Anterior cingulate cortex (tissue), 58 donors: ENCODE measurements at regions not wholly inside any gene's neighbourhood (a gene's known extent, or its start where the extent isn't known, plus 50 kb on each side); places are given as distances from the start of the nearest gene placed in this dataset.
"Not testable (repeated sequence)": the region's sequence is repeated elsewhere in the genome, so short reads cannot be mapped to it uniquely, and the experiment has no call there.

Experiments
- DNase-seq, 58 donors: peaks; one replicate each; lab custom pipeline; 2025; lab: John Stamatoyannopoulos, UW

GRCh38 chr1:232367293-232367692, 262.6 kb downstream of the SIPA1L2 start:
- no peak for DNase-seq

GRCh38 chr1:232364654-232365382, 265.1 kb downstream of the SIPA1L2 start:
- DNase-seq, result no peak

GRCh38 chr1:232363008-232363407, 266.9 kb downstream of the SIPA1L2 start:
- DNase-seq, result no peak

- no peak for DNase-seq
These were observed 272.5 kb downstream of the SIPA1L2 start for GRCh38 chr1:232357416-232357815.

- no peak for DNase-seq
These were observed 274.5 kb downstream of the SIPA1L2 start for GRCh38 chr1:232355162-232356006.

- DNase-seq, result no peak
These were observed 276.9 kb downstream of the SIPA1L2 start for GRCh38 chr1:232353001-232353400.

GRCh38 chr1:232352366-232352765, 277.6 kb downstream of the SIPA1L2 start:
- no peak for DNase-seq

- no peak for DNase-seq
These were observed 278.6 kb downstream of the SIPA1L2 start for GRCh38 chr1:232351335-232351734.

- DNase-seq, result no peak
These were observed 283.1 kb downstream of the SIPA1L2 start for GRCh38 chr1:232346844-232347243.

GRCh38 chr1:232344791-232345399, 285.0 kb downstream of the SIPA1L2 start:
- no peak for DNase-seq

- not testable (repeated sequence) for DNase-seq
These were observed 285.7 kb downstream of the SIPA1L2 start for GRCh38 chr1:232344186-232344585.

GRCh38 chr1:232340446-232340845, 289.5 kb downstream of the SIPA1L2 start:
- DNase-seq, result no peak

GRCh38 chr1:232339073-232339472, 290.9 kb downstream of the SIPA1L2 start:
- no peak for DNase-seq

- DNase-seq, result no peak
These were observed 294.1 kb downstream of the SIPA1L2 start for GRCh38 chr1:232335741-232336293.

GRCh38 chr1:232335261-232335660, 294.7 kb downstream of the SIPA1L2 start:
- no peak for DNase-seq

- DNase-seq, result no peak
These were observed 295.1 kb downstream of the SIPA1L2 start for GRCh38 chr1:232334811-232335210.

GRCh38 chr1:232334246-232334645, 295.7 kb downstream of the SIPA1L2 start:
- DNase-seq, result no peak

- DNase-seq, result no peak
These were observed 296.5 kb downstream of the SIPA1L2 start for GRCh38 chr1:232333419-232333767.

GRCh38 chr1:232332710-232333418, 297.1 kb downstream of the SIPA1L2 start:
- DNase-seq, result not testable (repeated sequence)

GRCh38 chr1:232329103-232329813, 300.7 kb downstream of the SIPA1L2 start:
- DNase-seq, result no peak
